GM21367 (cell line): ENCODE measurements at regions not wholly inside any gene's neighbourhood (a gene's known extent, or its start where the extent isn't known, plus 50 kb on each side); places are given as distances from the start of the nearest gene placed in this dataset.

Experiments used
- ATAC-seq: cut with Tn5 transposase; IDR thresholded peaks from one replicate; pipeline ENCODE4 v1.9.1; 2021; ENCODE audit not compliant: unreplicated experiment

- no peak for ATAC-seq
Observed at GRCh38 chr19:27780367-27781075, 1432.4 kb downstream of the UQCRFS1 start.

- no peak for ATAC-seq
Observed at GRCh38 chr19:27779954-27780353, 1433.0 kb downstream of the UQCRFS1 start.

- ATAC-seq, result no peak
Observed at GRCh38 chr19:27777726-27778125, 1435.2 kb downstream of the UQCRFS1 start.

GRCh38 chr19:27777242-27777641 is 1435.7 kb downstream of the UQCRFS1 start:
- ATAC-seq, result no peak

- no peak for ATAC-seq
Observed at GRCh38 chr19:27776524-27776923, 1436.4 kb downstream of the UQCRFS1 start.

GRCh38 chr19:27776020-27776419 is 1436.9 kb downstream of the UQCRFS1 start:
- no peak for ATAC-seq

GRCh38 chr19:27775395-27775794 is 1437.6 kb downstream of the UQCRFS1 start:
- ATAC-seq, result no peak

- no peak for ATAC-seq
Observed at GRCh38 chr19:27774827-27775226, 1438.1 kb downstream of the UQCRFS1 start.

- no peak for ATAC-seq
Observed at GRCh38 chr19:27774337-27774736, 1438.6 kb downstream of the UQCRFS1 start.

GRCh38 chr19:27773318-27774094 is 1439.4 kb downstream of the UQCRFS1 start:
- no peak for ATAC-seq

- no peak for ATAC-seq
Observed at GRCh38 chr19:27772059-27772458, 1440.9 kb downstream of the UQCRFS1 start.

GRCh38 chr19:27770095-27770494 is 1442.9 kb downstream of the UQCRFS1 start:
- no peak for ATAC-seq

GRCh38 chr19:27767234-27767633 is 1445.7 kb downstream of the UQCRFS1 start:
- ATAC-seq, result no peak

GRCh38 chr19:27765912-27766725 is 1446.8 kb downstream of the UQCRFS1 start:
- ATAC-seq, result no peak

GRCh38 chr19:27765397-27765796 is 1447.6 kb downstream of the UQCRFS1 start:
- ATAC-seq, result no peak

GRCh38 chr19:27764186-27764804 is 1448.7 kb downstream of the UQCRFS1 start:
- ATAC-seq, result no peak

GRCh38 chr19:27762933-27763332 is 1450.0 kb downstream of the UQCRFS1 start:
- ATAC-seq, result no peak

- no peak for ATAC-seq
Observed at GRCh38 chr19:27759896-27760295, 1453.1 kb downstream of the UQCRFS1 start.

GRCh38 chr19:27758626-27759505 is 1454.1 kb downstream of the UQCRFS1 start:
- ATAC-seq, result no peak

GRCh38 chr19:27754700-27755099 is 1458.3 kb downstream of the UQCRFS1 start:
- no peak for ATAC-seq
